Adrenal gland (tissue), 9 donors: ENCODE measurements at regions not wholly inside any gene's neighbourhood (a gene's known extent, or its start where the extent isn't known, plus 50 kb on each side); places are given as distances from the start of the nearest gene placed in this dataset.

Experiments
- DNase-seq, 7 donors: peaks; one replicate each; pipeline ENCODE4 v3.0.0-alpha.2; 2019 to 2020
- H3K27ac ChIP-seq, 5 donors: fragments of 200-600 bp; sonication (generic) in 4 of 5; 1 replicate in 3 of 5; 2 replicates in 2 of 5; pipeline versions ENCODE4 v1.5.1 to v1.8.0; 2016 to 2020; ENCODE audit warnings: mild to moderate bottlenecking in 1 of 5
- H3K27me3 ChIP-seq: fragments of 200-600 bp; 2 replicates; pipeline ENCODE4 v1.8.0; 2021
- H3K36me3 ChIP-seq, 2 donors: fragments of 200-600 bp; replicated peaks in 1 of 2; 1 replicate in 1 of 2; 2 replicates in 1 of 2; pipeline versions ENCODE4 v1.5.1 to v1.8.0; 2018 to 2022
- H3K4me1 ChIP-seq, 2 donors: fragments of 200-600 bp; replicated peaks in 1 of 2; 1 replicate in 1 of 2; 2 replicates in 1 of 2; pipeline versions ENCODE4 v1.5.1 to v1.8.0; 2018 to 2021
- H3K4me3 ChIP-seq, 4 donors: fragments of 200-600 bp; sonication (generic) in 3 of 4; one replicate each; pipeline ENCODE4 v1.5.1; 2016 to 2018
- H3K9me3 ChIP-seq, 3 donors: fragments of 200-600 bp; sonication (generic) in 1 of 3; replicated peaks in 1 of 3; 1 replicate in 2 of 3; 2 replicates in 1 of 3; pipeline versions ENCODE4 v1.5.1 to v1.8.0; 2016 to 2021
- POLR2A ChIP-seq, 2 donors: fragments of 450-650 bp; IDR thresholded peaks; one replicate each; pipeline ENCODE4 v1.6.1; 2017; ENCODE audit warnings: antibody characterized with exemption in 2 of 2, mild to moderate bottlenecking in 2 of 2, moderate library complexity in 1 of 2
- WGBS, 4 donors: extraction: QIAGEN DNeasy Blood & Tissue Kit in 2 of 4; methylation state at CpG; one replicate each; pipeline versions ENCODE4 v1.1.5 to v1.1.7; 2013 to 2017; 5-methylcytosine and 5-hydroxymethylcytosine counted together
- intact Hi-C, 2 donors: fragments of 100-400 bp; cut with DNase I; formaldehyde crosslinking; loops; one replicate each; pipeline versions ENCODE4 v1.14.1 to v1.15.0; 2022 to 2023
- TF ChIP-seq, protein P1 (sequence below), 6 experiments: fragments of 450-650 bp in 4 of 6; fragments of 200-600 bp in 2 of 6; sonication (generic) in 1 of 6; IDR thresholded peaks; 1 replicate in 5 of 6; 2 replicates in 1 of 6; pipeline versions ENCODE4 v1.5.1 to v1.8.0; 2016 to 2021; ENCODE audit warnings: antibody characterized with exemption in 6 of 6, mild to moderate bottlenecking in 2 of 6, moderate library complexity in 1 of 6
- donor health status: healthy with polysubstance abuse.
- donor health status: Bipolar disorder and iron deficiency.
- donor health status: DM: yes; HTN: yes; CAD: no.
- donor health status: DM: no; HTN: no; CAD: no.
- donor health status: DM: no; HTN: no; CAD: no.

DNA sequence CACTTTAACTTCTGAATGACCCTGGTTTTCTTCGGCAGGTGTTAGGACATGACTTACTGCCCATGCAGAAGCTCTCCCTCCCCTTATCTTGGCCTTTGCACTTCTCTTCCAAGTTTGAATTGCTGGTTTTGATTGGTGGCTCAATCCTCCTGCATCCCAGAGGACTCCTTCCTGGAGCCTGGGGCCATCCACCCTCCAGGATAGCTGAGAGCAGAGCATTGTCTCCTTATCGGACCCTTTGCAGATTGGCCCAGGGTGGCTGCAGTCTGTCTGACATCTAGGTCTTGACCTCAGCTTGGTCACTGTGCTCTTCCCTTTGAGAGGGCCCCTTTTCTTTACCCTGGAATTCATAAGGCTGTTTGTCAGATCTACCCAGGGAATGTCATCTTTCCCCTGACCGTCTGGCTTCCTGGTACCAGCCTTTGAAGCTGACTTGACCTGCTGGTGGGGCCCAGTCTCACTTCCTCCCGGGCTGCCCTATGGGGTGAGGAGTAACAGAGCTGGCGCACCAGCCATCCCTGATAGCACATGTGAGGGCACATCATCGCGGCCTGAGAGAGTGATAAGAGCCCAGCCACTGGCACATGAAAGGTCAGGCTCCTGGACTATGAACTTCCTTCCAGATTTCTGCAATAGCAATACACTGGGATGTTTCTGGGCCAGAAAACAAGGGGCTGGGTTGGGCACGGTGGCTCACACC, 172.9 kb upstream of the UBL3 start:
- 89 to 94% (median 90%) methylated on average over 7 to 8 of the region's 8 CpGs for WGBS, 4 donors

DNA sequence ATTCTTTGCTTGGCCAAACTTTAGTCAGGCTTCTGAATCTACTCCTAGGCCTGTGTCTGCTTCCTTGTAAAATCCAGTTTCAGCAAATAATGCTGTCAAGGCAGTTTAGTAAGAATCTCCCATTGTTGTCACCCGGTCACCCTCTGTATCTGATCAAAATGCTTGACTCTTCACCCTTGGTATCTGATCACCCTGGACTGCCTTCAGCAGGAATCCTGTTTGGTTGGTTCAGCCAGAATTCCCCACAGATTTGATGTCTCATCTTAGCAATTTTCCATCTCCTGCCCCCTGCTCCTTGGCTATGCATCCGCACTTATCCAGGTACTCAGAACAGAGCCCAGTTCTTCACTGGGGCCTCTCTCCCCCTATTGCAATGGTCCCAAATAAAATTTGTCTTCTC, 172.4 kb upstream of the UBL3 start:
- TF ChIP-seq POLR2A (IDR thresholded peaks at IDR 0.05) = no peak
- TF ChIP-seq, protein P1, sequence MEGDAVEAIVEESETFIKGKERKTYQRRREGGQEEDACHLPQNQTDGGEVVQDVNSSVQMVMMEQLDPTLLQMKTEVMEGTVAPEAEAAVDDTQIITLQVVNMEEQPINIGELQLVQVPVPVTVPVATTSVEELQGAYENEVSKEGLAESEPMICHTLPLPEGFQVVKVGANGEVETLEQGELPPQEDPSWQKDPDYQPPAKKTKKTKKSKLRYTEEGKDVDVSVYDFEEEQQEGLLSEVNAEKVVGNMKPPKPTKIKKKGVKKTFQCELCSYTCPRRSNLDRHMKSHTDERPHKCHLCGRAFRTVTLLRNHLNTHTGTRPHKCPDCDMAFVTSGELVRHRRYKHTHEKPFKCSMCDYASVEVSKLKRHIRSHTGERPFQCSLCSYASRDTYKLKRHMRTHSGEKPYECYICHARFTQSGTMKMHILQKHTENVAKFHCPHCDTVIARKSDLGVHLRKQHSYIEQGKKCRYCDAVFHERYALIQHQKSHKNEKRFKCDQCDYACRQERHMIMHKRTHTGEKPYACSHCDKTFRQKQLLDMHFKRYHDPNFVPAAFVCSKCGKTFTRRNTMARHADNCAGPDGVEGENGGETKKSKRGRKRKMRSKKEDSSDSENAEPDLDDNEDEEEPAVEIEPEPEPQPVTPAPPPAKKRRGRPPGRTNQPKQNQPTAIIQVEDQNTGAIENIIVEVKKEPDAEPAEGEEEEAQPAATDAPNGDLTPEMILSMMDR (IDR thresholded peaks at IDR 0.05) = no peak
- DNase-seq = no peak
- no peak overlapping the region for H3K27ac ChIP-seq
- H3K27me3 ChIP-seq = no peaks in the 10 kb centered on the region
- H3K36me3 ChIP-seq = no peaks in the 10 kb centered on the region
- intact Hi-C loops = no loop called here
- no peaks in the 10 kb centered on the region for H3K9me3 ChIP-seq
- WGBS, 4 donors = 87 to 91% (median 89%) methylated on average over 2 of the region's 2 CpGs
- no peaks in the 10 kb centered on the region for H3K4me1 ChIP-seq
- no peak overlapping the region for H3K4me3 ChIP-seq

More for the DNA sequence above, 172.9 kb upstream of the UBL3 start:
- H3K4me3 ChIP-seq = no peak overlapping the region
- no peaks in the 10 kb centered on the region for H3K36me3 ChIP-seq
- intact Hi-C loops = no loop called here
- DNase-seq = no peak
- H3K9me3 ChIP-seq = no peaks in the 10 kb centered on the region
- no peak for TF ChIP-seq POLR2A (IDR thresholded peaks at IDR 0.05)
- TF ChIP-seq, protein P1 (IDR thresholded peaks at IDR 0.05) = no peak
- no peaks in the 10 kb centered on the region for H3K4me1 ChIP-seq
- no peak overlapping the region for H3K27ac ChIP-seq
- no peaks in the 10 kb centered on the region for H3K27me3 ChIP-seq

DNA sequence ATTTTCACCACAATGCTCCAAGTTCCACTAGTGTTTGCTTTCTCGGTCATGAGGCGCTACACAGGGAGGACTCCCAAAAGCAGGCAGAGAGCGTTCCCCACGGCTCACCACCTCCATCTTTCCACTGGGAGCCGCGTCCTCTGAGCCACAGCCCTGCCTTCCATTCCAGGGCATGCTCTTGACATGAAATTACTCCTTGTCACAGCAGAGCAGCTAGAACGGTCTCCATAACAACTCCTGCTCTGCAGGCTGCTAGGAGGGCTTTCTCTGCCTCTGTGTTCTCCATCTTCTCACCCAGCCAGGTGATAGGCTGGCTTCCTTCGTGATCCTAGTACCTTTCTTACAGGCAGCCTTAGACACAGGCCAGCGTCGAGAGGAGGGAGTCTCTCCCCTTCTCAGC, 171.8 kb upstream of the UBL3 start:
- no peaks in the 10 kb centered on the region for H3K27me3 ChIP-seq
- 89 to 97% (median 93%) methylated on average over 10 of the region's 10 CpGs for WGBS, 4 donors
- TF ChIP-seq, protein P1 (IDR thresholded peaks at IDR 0.05) = no peak
- no peak for TF ChIP-seq POLR2A (IDR thresholded peaks at IDR 0.05)
- H3K36me3 ChIP-seq = no peaks in the 10 kb centered on the region
- no peak for DNase-seq
- intact Hi-C loops = no loop called here
- no peaks in the 10 kb centered on the region for H3K4me1 ChIP-seq
- H3K27ac ChIP-seq = no peak overlapping the region
- H3K4me3 ChIP-seq = no peak overlapping the region
- no peaks in the 10 kb centered on the region for H3K9me3 ChIP-seq

DNA sequence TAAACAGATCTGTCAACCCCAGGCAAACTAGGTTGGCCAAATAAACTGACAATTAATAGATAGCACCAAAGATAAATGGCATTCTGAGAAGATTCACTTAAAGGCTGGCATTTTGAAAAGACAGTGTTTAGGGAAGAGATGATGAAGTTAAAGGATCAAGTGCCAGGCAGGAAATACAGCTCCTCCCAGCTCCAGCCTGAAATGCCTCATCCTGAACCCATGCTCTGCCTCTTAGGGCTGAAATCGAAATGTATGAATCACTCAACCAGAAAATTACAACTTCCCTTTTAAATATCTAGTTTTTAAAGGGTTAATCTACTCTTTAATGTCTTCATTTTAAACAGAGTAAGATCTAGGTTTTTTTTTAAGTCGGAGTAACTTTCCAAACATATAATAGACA, 171.2 kb upstream of the UBL3 start:
- intact Hi-C loops = no loop called here
- TF ChIP-seq, protein P1 (IDR thresholded peaks at IDR 0.05) = no peak
- no peak for TF ChIP-seq POLR2A (IDR thresholded peaks at IDR 0.05)

More for the DNA sequence above, 171.2 kb upstream of the UBL3 start:
- Histone ChIP-seq H3K27me3 (no peaks in the 10 kb centered on the region), H3K9me3 (no peaks in the 10 kb centered on the region), H3K36me3 (no peaks in the 10 kb centered on the region), H3K4me3 (no peak overlapping the region), H3K27ac (no peak overlapping the region), H3K4me1 (no peaks in the 10 kb centered on the region)
- 62 to 80% (median 72%) methylated on average over 2 of the region's 2 CpGs for WGBS, 4 donors
- DNase-seq = no peak
